Astrocyte (in vitro differentiated cells and primary cell): ENCODE measurements at regions not wholly inside any gene's neighbourhood (a gene's known extent, or its start where the extent isn't known, plus 50 kb on each side); places are given as distances from the start of the nearest gene placed in this dataset.
"Not testable (repeated sequence)": the region's sequence is repeated elsewhere in the genome, so short reads cannot be mapped to it uniquely, and the experiment has no call there.

Source experiments
- DNase-seq: peaks from one replicate; pipeline ENCODE4 v3.0.0-alpha.2; 2010; ENCODE audit warnings: low read depth
- FAIRE-seq: peaks from 2 replicates; lab custom pipeline; 2011; peaks lifted over from hg19 to GRCh38; lab: Jason Lieb, UNC
- H2AFZ ChIP-seq: 2 replicates; pipeline ENCODE4 v1.6.0; 2012; ENCODE audit warnings: low read depth, low read length, inconsistent platforms
- H3K27ac ChIP-seq: 2 replicates; pipeline ENCODE4 v1.5.1; 2011; ENCODE audit warnings: low read depth, low read length, inconsistent platforms
- H3K27me3 ChIP-seq: 2 replicates; pipeline ENCODE4 v1.6.0; 2011; ENCODE audit warnings: low read length, inconsistent platforms; ENCODE audit not compliant: insufficient read depth
- H3K36me3 ChIP-seq: 2 replicates; pipeline ENCODE4 v1.5.1; 2011; ENCODE audit warnings: low read length, inconsistent platforms; ENCODE audit not compliant: insufficient read depth
- H3K4me1 ChIP-seq: 2 replicates; pipeline ENCODE4 v1.5.1; 2011; ENCODE audit warnings: low read length, inconsistent platforms; ENCODE audit not compliant: insufficient read depth
- H3K4me2 ChIP-seq: 2 replicates; pipeline ENCODE4 v1.6.0; 2012; ENCODE audit warnings: low read length, inconsistent platforms
- H3K4me3 ChIP-seq: 2 replicates; pipeline ENCODE4 v1.5.1; 2011; ENCODE audit warnings: low read depth, mild to moderate bottlenecking, low read length, inconsistent platforms; ENCODE audit not compliant: insufficient read depth
- H3K79me2 ChIP-seq: 2 replicates; pipeline ENCODE4 v1.6.0; 2012; ENCODE audit warnings: mild to moderate bottlenecking, low read length, inconsistent platforms; ENCODE audit not compliant: insufficient read depth
- H3K9ac ChIP-seq: 2 replicates; pipeline ENCODE4 v1.6.0; 2012; ENCODE audit warnings: mild to moderate bottlenecking, low read length, inconsistent platforms
- H3K9me3 ChIP-seq: 2 replicates; pipeline ENCODE4 v1.5.1; 2012; ENCODE audit warnings: low read depth, mild to moderate bottlenecking, low read length, inconsistent platforms; ENCODE audit not compliant: insufficient read depth
- H4K20me1 ChIP-seq: 2 replicates; pipeline ENCODE4 v1.6.0; 2012; ENCODE audit warnings: low read length, inconsistent platforms; ENCODE audit not compliant: insufficient read depth
- H3K27ac Mint-ChIP-seq: one replicate; pipeline ENCODE4 v1.8.0; 2021; ENCODE audit warnings: mild to moderate bottlenecking, mixed read lengths; ENCODE audit not compliant: unreplicated experiment
- H3K27me3 Mint-ChIP-seq: one replicate; pipeline ENCODE4 v1.8.0; 2021; ENCODE audit warnings: low read depth, mixed read lengths; ENCODE audit not compliant: unreplicated experiment
- H3K36me3 Mint-ChIP-seq: one replicate; pipeline ENCODE4 v1.8.0; 2021; ENCODE audit warnings: low read depth, mixed read lengths; ENCODE audit not compliant: unreplicated experiment
- H3K4me1 Mint-ChIP-seq: one replicate; pipeline ENCODE4 v1.8.0; 2021; ENCODE audit warnings: low read depth, mixed read lengths; ENCODE audit not compliant: unreplicated experiment
- H3K4me3 Mint-ChIP-seq: one replicate; pipeline ENCODE4 v1.8.0; 2021; ENCODE audit warnings: mild to moderate bottlenecking, moderate library complexity, mixed read lengths; ENCODE audit not compliant: unreplicated experiment
- H3K9me3 Mint-ChIP-seq: one replicate; pipeline ENCODE4 v1.8.0; 2021; ENCODE audit warnings: mild to moderate bottlenecking, mixed read lengths; ENCODE audit not compliant: unreplicated experiment
- CTCF ChIP-seq: IDR thresholded peaks from 2 replicates; pipeline ENCODE4 v1.5.1; 2011; ENCODE audit warnings: low read depth, mild to moderate bottlenecking, inconsistent platforms, low read length, moderate library complexity; ENCODE audit not compliant: insufficient read depth
- EZH2 ChIP-seq: IDR thresholded peaks from 2 replicates; pipeline ENCODE4 v1.6.1; 2012; ENCODE audit warnings: mild to moderate bottlenecking, low read length, inconsistent platforms; ENCODE audit not compliant: insufficient read depth

DNA sequence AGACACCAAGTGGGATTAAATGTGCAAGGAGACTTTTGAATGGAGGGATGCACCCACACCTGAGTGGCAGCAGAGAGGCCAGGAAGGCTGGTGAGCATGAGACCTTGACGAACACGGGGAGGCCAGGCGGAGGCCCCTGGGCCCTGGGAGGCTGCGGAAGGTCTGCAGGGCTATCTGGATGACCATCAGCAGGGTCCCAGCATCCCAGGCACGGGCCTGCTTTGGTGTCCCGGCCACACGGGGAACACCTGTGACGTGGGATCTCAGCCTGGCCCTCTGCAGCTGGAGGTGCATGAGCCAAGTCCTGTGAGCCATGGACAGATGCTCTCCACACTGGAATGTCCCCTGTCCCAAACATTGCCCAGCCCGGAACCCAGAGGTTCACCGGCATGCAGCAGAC is 174.0 kb upstream of the FOXD4L5 start:
- Histone ChIP-seq H2AFZ (no peak overlapping the region), H3K36me3 (no peaks in the 10 kb centered on the region), H4K20me1 (no peaks in the 10 kb centered on the region), H3K79me2 (no peaks in the 10 kb centered on the region), H3K9ac (no peak overlapping the region), H3K9me3 (no peaks in the 10 kb centered on the region), H3K27ac (no peak overlapping the region), H3K4me1 (no peaks in the 10 kb centered on the region), H3K4me2 (no peak overlapping the region), H3K4me3 (no peak overlapping the region), H3K27me3 (no peaks in the 10 kb centered on the region)
- H3K27me3 Mint-ChIP-seq: no peaks in the 10 kb centered on the region
- DNase-seq (no peak), FAIRE-seq (no peak)
- H3K9me3 Mint-ChIP-seq: peaks cover 18% of the 10 kb centered on the region
- no peak overlapping the region for H3K4me3 Mint-ChIP-seq
- TF ChIP-seq EZH2 (no peak), CTCF (no peak)
- no peak overlapping the region for H3K27ac Mint-ChIP-seq
- no peaks in the 10 kb centered on the region for H3K36me3 Mint-ChIP-seq
- H3K4me1 Mint-ChIP-seq: no peaks in the 10 kb centered on the region

- Mint-ChIP-seq H3K9me3 (peaks cover 19% of the 10 kb centered on the region), H3K27ac (no peak overlapping the region), H3K27me3 (no peaks in the 10 kb centered on the region), H3K4me3 (no peak overlapping the region), H3K4me1 (no peaks in the 10 kb centered on the region), H3K36me3 (no peaks in the 10 kb centered on the region)
- Histone ChIP-seq H2AFZ (no peak overlapping the region), H3K9ac (no peak overlapping the region), H3K4me1 (no peaks in the 10 kb centered on the region), H3K4me2 (no peak overlapping the region), H3K36me3 (no peaks in the 10 kb centered on the region), H3K9me3 (no peaks in the 10 kb centered on the region), H3K79me2 (no peaks in the 10 kb centered on the region), H3K27ac (no peak overlapping the region), H3K27me3 (no peaks in the 10 kb centered on the region), H4K20me1 (no peaks in the 10 kb centered on the region), H3K4me3 (no peak overlapping the region)
- DNase-seq (no peak), FAIRE-seq (no peak)
- TF ChIP-seq CTCF (no peak), EZH2 (no peak)
These were observed 173.5 kb upstream of the FOXD4L5 start for GRCh38 chr9:65458465-65458864.

GRCh38 chr9:65456991-65457390 is 172.0 kb upstream of the FOXD4L5 start:
- H3K27ac ChIP-seq, FAIRE-seq, H3K4me3 ChIP-seq, H3K4me1 Mint-ChIP-seq, H3K4me2 ChIP-seq, H3K27me3 Mint-ChIP-seq, H3K79me2 ChIP-seq, H3K9me3 ChIP-seq, DNase-seq, H3K4me3 Mint-ChIP-seq, H2AFZ ChIP-seq, H3K27me3 ChIP-seq, H3K27ac Mint-ChIP-seq, H3K36me3 ChIP-seq, H3K4me1 ChIP-seq, H3K36me3 Mint-ChIP-seq, H4K20me1 ChIP-seq, H3K9ac ChIP-seq: not testable (repeated sequence)
- peaks cover 18% of the 10 kb centered on the region for H3K9me3 Mint-ChIP-seq

DNA sequence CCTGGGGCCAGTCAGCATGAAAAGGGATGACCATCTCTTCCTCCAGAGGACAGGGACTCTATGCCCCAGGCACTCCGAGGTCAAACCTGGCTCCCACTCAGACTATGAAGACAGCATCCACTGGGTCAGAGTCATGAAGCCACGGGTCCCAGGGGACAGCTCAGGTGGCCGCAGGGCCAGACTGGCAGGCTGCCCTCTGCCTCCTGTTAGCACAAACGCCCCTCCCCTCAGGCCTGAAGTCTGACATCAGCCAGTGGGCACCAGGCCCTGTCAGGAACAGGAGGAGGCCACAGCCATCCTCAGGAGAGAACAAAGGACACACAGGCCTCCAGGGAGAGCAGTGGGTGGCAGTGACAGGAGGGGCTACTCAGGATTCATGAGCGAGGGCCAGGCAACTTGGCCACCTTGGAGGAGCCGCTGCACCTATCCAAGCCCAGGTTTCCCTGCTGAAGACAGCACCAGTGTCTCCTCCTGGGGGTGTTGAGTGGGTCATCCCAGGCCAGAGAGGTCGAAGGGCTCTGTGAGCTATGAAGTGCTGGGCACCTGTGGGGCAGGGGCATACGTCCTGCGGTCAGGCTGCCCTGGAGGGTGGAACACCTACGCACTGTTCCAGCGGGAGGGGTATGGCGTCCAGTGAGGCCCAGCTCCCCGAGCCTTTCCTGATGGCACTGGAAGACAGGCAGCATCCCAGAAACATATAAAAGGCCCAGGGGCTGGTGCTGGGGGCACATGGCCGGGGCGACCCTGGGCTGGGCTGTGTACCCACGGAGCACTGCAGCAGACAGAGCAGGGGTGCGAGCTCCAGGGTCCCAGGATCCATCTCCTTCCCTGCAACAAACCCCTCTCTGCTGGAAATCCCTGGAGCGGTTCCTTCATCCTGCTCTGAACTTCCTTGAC is 171.0 kb upstream of the FOXD4L5 start:
- H3K9ac ChIP-seq, H3K36me3 Mint-ChIP-seq, DNase-seq, H3K4me1 Mint-ChIP-seq, FAIRE-seq, H3K79me2 ChIP-seq, H3K27ac Mint-ChIP-seq, H3K9me3 ChIP-seq, H3K4me3 Mint-ChIP-seq, H3K27ac ChIP-seq, H4K20me1 ChIP-seq, H3K36me3 ChIP-seq, H3K4me3 ChIP-seq, H2AFZ ChIP-seq, H3K27me3 Mint-ChIP-seq, H3K27me3 ChIP-seq, H3K4me2 ChIP-seq, H3K4me1 ChIP-seq: not testable (repeated sequence)
- H3K9me3 Mint-ChIP-seq: peaks cover 16% of the 10 kb centered on the region

- H3K9me3 ChIP-seq, H3K4me1 Mint-ChIP-seq, DNase-seq, FAIRE-seq, H4K20me1 ChIP-seq, H3K4me3 Mint-ChIP-seq, H3K79me2 ChIP-seq, H2AFZ ChIP-seq, H3K27me3 ChIP-seq, H3K36me3 ChIP-seq, H3K36me3 Mint-ChIP-seq, H3K4me2 ChIP-seq, H3K4me1 ChIP-seq, H3K9ac ChIP-seq, H3K4me3 ChIP-seq, H3K27ac ChIP-seq, H3K27me3 Mint-ChIP-seq, H3K27ac Mint-ChIP-seq: not testable (repeated sequence)
- H3K9me3 Mint-ChIP-seq: peaks cover 12% of the 10 kb centered on the region
These were observed 170.1 kb upstream of the FOXD4L5 start for GRCh38 chr9:65455136-65455535.
